ENCODE measurements at regions not wholly inside any gene's neighbourhood (a gene's known extent, or its start where the extent isn't known, plus 50 kb on each side); places are given as distances from the start of the nearest gene placed in this dataset.
"Not testable (repeated sequence)": the region's sequence is repeated elsewhere in the genome, so short reads cannot be mapped to it uniquely, and the experiment has no call there.

DNA sequence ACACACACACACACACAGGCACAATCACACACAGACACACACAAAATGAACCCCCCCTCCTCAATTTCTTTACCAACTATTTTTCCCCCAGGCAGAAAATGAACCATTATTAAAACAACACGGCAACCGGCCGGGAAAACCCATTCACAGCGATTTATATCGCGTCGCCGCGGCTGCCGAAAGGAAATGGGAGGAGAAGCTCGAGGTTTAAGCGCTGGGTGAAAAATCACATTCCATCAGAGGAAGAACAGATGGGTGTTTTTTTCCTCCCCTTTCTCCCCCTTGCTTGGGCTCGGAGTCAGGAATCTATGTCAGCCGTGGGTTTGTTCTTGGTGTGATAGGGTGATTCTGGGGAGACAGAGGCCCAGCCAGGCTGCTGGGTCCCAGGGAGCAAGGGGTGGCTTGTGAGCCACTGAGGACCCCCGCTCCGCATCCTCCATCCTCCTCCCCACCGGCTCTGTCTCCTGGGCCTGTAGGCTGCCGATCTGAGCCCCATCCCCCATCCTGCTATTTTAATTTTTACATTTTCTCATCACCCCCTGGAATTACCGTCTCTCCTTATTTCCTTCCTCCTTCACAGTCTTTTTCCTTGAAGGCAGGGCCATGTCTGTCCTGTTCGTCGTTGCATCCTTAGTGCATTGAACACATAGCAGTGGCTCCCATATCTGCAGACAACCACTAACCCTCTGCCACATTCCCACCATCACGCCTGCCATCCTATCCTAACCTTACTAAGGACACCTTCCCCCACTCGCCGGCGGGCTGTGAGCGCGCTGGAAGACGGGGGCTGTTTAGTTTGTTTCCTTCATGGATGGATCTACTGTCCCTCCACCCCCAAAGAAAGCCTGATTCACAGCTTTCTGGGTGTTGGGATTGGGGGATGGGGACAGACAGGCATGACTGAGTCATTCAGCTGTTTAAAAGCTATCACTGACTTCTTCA is 137.7 kb downstream of the CRLF3 start:
- DNase-seq (ENCODE audit: low read depth in 2 of 2) = not testable (repeated sequence)

DNA sequence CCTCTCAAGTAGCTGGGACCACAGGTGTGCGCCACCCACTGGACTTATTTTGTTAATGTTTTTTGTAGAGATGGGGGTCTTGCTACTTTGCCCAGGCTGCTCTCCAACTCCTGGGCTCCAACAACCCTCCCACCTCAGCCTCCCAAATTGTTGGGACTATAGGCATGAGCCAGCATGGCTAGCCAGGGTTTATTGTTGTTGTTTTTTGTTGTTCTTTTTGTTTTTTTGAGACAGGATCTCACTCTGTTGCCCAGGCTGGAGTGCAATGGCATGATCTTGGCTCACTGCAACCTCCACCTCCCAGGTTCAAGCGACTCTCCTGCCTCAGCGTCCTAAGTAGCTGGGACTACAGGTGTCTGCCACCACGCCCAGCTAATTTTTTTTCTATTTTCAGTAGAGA is 142.2 kb downstream of the CRLF3 start:
- DNase-seq (ENCODE audit: low read depth in 2 of 2) = not testable (repeated sequence)

DNA sequence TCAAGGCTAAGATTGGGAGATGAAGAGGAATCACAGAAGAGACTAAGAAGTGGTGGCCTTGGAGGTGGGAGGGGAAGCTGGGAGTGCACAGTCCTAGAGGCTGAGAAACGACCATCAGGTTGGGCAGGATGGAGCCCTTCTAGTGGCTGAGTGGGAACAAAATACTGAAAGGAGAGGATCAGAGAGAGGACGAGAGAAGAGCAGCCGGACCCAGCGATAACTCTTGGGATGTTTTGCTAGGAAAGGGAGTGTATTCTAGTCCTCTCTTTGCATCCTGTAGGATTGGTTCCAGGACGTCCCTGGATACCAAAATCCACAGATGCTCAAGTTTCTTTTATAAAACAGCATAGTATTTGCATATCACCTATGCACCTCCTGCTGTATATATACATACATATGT is 143.8 kb downstream of the CRLF3 start:
- DNase-seq (ENCODE audit: low read depth in 2 of 2) = not testable (repeated sequence)

DNA sequence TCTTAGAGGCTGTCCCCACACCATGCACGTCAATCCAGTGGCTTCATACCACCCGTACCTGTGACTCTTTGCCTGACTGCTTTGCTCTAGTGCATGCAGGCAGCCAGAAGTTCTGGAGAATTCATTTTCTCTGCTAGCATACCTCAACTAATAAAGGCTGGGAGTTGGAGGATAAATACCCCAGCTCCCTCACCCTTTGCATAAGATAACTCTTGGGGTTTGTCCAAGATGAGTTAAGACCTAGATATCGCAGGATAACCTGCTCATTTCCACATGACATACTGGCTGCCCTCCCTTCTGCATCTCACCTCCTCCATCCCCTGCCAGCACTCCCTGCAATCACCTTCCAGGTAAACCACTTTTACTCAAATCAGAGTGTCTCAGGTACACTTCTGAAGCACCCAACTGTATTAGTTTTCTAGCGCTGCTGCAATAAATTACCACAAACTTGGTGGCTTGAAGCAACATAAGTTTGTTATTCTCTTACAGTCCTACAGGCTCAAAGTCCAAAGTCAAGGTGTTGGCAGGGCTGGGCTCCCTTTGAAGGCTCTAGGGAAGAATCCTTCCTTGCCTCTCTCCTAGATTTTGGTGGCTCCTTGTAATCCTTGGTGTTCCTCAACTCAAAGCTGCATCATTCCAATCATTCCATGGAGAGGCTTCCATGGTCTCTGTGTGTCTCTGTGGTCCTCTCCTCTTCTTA is 146.8 kb downstream of the CRLF3 start:
- no peak for DNase-seq (ENCODE audit: low read depth in 2 of 2)

- DNase-seq (ENCODE audit: low read depth in 2 of 2) = not testable (repeated sequence)
These were observed 148.6 kb downstream of the CRLF3 start for GRCh38 chr17:30675777-30676492.

- not testable (repeated sequence) for DNase-seq (ENCODE audit: low read depth in 2 of 2)
These were observed 155.3 kb downstream of the CRLF3 start for GRCh38 chr17:30669217-30669649.

DNA sequence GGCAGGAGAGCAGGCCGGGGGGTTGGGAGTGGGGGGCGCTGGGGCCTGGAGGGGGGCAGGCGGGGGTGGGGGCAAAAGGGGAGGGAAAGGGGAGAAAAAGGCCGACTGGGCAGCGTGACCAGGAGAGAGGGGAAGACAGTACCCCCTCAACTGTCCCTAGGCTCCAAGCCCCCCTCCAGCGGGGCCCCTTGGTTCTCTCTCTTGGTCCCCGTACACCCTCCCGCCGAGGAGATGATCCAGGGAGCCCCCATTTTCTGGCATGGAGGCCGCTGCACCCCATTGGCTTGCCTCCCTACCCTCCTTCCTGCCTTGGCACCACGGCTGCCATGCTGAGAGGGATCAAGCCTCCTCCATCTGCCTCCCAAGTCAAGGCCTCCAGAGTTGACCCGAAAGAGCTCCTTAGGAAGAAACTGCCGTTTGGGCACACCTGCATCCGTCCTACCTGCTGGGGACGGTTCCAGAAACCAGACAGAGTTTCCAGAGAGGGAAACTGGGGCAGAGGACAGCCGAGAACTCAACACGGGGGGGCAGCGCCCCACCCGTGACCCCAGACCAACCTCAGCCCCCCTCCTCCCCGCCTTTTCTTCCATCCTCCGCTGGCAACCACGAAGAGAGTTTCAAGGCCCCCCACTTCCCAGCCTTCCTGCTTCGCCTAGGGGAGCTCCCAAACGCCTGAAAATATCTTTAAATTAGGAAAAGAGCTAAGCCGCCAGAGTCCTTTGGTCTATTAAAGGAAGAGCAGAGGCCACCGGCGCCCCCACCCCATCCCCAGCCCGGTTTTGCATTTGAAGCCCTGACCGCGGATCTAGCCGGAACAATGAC is 155.9 kb downstream of the CRLF3 start:
- not testable (repeated sequence) for DNase-seq (ENCODE audit: low read depth in 2 of 2)

GRCh38 chr17:30667657-30668359 is 156.7 kb downstream of the CRLF3 start:
- not testable (repeated sequence) for DNase-seq (ENCODE audit: low read depth in 2 of 2)

DNA sequence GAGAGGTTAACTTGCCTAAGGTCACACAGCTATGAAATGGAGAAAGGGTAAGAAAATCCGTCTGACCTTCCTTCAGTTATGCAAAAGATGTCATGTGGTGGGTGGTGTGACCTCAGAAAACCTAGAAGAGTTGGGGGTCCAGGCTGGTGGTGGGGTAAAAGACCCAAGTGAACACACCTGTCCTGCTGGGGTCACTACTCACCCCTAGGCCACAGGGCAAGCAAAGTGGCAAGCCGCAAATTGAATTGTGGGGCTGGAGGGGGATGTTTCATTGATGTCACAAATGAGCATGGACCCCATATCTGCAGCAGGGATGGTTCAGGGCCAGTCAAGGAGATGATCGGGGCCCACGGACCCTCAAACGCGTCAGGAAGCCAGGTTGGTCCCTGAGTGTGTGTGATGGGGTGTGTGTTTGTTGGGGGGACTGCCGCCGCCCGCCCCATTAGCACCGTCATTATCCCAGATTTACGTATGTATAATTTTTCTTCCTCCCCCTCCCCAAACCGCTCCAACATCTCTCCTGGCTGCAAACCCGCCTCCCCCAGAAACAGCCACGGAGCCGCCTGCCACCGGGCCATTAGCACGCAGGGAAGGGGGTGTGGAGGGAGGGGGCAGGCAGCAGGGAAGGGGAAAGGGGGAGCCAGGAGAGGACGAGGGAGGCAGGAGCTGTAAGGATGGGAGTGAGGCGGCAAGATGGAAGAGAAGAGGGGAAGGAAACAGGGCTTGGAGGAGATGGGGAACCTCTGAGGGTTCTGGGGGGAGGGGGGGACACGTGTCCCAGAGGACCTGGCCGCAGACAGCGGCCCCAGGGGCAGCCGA is 157.4 kb downstream of the CRLF3 start:
- DNase-seq (ENCODE audit: low read depth in 2 of 2) = not testable (repeated sequence)

DNA sequence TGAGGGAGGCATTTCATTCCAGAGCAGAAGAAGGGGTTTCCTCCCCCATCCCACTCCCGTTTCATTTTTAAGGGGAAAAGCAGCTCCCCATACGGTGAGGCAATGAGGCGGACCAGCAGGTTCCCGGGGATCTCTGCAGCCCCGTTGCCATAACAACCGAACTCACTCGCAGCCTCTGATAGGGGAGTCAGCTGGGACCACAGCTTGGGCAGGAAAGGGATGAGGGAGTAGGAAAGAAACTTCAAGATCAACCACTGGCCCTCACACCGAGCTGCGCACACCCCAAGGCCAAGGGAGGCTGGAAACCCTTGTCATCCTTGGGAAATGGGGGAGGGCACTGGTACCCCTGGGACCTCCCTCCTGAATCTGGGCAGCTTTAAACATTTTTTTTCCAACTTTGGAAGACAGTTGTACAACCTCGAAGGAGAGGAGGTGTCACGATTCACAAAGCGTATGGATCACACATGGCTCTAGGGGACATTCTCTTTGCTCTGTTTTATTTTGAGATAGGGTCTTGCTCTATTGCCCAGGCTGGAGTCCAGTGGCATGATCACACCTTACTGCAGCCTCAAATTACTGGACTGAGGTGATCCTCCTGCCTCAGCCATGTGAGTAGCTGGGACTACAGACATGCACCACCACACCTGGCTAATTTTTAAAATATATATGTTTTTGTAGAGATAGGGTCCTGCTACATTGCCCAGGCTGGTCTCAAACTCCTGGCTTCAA is 160.6 kb downstream of the CRLF3 start:
- DNase-seq (ENCODE audit: low read depth in 2 of 2) = not testable (repeated sequence)

GRCh38 chr17:30657148-30657547 is 167.3 kb downstream of the CRLF3 start:
- not testable (repeated sequence) for DNase-seq (ENCODE audit: low read depth in 2 of 2)

DNA sequence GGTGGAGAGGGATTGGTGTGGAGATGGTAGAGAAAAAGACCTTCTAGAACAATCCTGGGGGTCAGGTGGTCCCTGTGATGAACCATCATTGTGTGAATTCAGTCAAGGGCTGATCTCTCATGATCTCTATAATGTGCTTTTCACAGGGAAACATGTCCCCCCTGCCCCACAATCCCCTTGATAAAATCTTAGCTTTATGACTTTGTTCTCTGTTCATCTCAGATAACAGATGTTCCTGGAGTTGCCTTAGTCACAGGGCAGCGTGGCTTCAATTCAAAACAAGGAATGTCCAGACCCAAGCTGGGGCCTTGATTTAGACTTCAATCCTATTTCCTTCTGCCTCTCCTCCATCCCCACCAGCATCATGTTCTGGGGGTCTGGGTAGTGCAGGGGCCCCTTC is 171.5 kb downstream of the CRLF3 start:
- DNase-seq (ENCODE audit: low read depth in 2 of 2) = not testable (repeated sequence)

- DNase-seq (ENCODE audit: low read depth in 2 of 2) = not testable (repeated sequence)
These were observed 172.9 kb downstream of the GOSR1 start for GRCh38 chr17:30650149-30650548.

DNA sequence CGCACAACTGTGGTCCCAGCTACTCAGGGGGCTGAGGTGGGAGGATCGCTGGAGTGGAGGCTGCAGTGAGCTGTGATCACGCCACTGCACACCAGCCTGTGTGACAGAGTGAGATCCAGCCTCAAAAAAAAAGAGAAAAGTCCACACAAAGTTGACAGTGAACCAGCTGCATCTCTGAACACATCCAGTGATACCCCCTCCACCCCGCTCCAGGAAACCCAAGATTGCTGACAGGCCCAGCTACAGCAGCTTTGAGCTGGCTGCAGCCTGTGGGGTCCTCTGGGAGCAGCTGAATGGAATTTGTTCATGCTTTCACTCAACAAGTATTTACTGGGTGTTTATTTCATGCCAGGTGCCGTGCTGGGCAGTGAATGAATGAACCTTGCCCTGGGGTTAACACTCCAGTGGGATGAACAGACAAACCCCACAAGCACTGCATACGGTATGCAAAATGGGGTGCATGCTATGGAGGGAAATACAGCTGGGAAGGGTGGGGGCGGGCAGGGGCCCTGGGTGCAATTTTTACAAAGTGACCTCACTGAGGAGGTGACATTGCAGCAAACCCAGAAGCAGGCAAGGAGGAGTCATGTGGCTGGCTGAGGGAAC is 170.9 kb downstream of the GOSR1 start:
- not testable (repeated sequence) for DNase-seq (ENCODE audit: low read depth in 2 of 2)

DNA sequence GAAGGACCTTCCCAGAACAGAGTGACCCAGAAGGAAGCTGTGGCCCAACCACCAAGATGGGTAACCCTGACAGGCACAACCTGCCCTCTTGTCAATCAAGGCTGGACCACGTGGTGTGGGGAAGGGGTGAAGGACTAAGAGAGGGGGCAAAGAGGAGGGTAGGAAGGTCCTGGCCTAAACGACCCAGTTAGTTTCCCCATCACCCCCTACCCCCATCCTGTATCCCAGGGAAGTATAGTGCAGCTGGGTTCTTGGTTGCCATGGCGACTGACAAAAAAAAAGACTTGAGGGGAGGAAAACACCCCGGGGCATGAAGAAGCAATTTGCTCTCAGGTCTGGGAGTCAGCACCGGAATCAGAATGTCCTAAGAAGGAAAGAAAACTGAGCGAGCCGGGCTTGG is 168.7 kb downstream of the GOSR1 start:
- DNase-seq (ENCODE audit: low read depth in 2 of 2) = not testable (repeated sequence)

GRCh38 chr17:30644713-30645112 is 167.5 kb downstream of the GOSR1 start:
- DNase-seq (ENCODE audit: low read depth in 2 of 2) = not testable (repeated sequence)

- DNase-seq (ENCODE audit: low read depth in 2 of 2) = not testable (repeated sequence)
These were observed 167.1 kb downstream of the GOSR1 start for GRCh38 chr17:30644287-30644686.

- DNase-seq (ENCODE audit: low read depth in 2 of 2) = not testable (repeated sequence)
These were observed 164.2 kb downstream of the GOSR1 start for GRCh38 chr17:30641428-30641827.

Data from activated CD8-positive, alpha-beta memory T cell treated with anti-CD3 and anti-CD28 coated beads for 4 hours (primary cell).